ENCODE measurements at regions not wholly inside any gene's neighbourhood (a gene's known extent, or its start where the extent isn't known, plus 50 kb on each side); places are given as distances from the start of the nearest gene placed in this dataset.

DNA sequence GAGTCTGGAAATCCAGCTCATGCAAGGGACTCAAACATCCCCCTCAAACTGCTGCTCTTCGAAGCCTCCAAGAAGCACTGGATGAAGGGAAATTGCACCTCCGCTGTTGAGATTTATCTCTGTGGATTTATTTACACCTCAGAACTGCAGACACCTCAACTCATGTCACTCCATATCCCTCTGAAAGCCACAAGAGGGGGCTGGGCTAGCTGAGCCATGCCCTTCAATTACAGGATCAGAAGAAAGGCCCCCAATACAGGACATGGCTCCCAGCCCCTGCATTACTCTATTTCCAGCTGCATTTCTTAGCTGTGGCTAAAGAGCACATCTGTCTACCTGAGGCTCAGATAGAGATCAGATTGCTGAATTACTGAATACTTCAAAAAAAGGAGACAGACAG lies 103.1 kb upstream of the DYNLRB2 start:
- Histone ChIP-seq H3K4me3 (no peak overlapping the region), H3K27me3 (no peaks in the 10 kb centered on the region), H3K9me3 (no peaks in the 10 kb centered on the region), H3K4me1 (no peaks in the 10 kb centered on the region), H3K36me3 (no peaks in the 10 kb centered on the region), H3K27ac (no peak overlapping the region)
- intact Hi-C loops (cut with DNase I), result no loop called here
- TF ChIP-seq POLR2AphosphoS5 (IDR thresholded peaks at IDR 0.05) (no peak), EP300 (IDR thresholded peaks at IDR 0.05) (no peak), POLR2A (IDR thresholded peaks at IDR 0.05) (no peak)
- TF ChIP-seq, protein P1, sequence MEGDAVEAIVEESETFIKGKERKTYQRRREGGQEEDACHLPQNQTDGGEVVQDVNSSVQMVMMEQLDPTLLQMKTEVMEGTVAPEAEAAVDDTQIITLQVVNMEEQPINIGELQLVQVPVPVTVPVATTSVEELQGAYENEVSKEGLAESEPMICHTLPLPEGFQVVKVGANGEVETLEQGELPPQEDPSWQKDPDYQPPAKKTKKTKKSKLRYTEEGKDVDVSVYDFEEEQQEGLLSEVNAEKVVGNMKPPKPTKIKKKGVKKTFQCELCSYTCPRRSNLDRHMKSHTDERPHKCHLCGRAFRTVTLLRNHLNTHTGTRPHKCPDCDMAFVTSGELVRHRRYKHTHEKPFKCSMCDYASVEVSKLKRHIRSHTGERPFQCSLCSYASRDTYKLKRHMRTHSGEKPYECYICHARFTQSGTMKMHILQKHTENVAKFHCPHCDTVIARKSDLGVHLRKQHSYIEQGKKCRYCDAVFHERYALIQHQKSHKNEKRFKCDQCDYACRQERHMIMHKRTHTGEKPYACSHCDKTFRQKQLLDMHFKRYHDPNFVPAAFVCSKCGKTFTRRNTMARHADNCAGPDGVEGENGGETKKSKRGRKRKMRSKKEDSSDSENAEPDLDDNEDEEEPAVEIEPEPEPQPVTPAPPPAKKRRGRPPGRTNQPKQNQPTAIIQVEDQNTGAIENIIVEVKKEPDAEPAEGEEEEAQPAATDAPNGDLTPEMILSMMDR (IDR thresholded peaks at IDR 0.05), result no peak
- 86 to 93% methylated on average over 2 of the region's 2 CpGs for WGBS, 2 donors
- no peak for DNase-seq

DNA sequence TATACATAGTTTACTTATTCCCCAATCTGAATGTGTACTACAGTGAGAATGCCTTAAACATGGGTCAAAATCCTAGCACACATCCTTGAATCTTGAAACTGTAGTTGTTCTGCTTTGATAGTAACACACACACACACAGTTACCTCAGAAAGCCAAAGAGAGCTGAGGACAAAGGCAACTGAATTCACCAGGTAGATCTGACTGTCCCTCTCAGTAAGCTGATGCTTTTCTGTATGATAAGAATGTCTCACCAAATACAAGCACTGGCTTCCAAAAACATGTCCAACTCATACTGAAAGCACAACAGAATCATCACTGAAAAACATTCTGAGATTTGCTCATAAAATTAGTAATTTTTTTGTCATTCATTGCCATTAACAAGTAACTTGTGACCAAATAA lies 104.3 kb upstream of the DYNLRB2 start:
- Histone ChIP-seq H3K9me3 (no peaks in the 10 kb centered on the region), H3K27ac (no peak overlapping the region), H3K36me3 (no peaks in the 10 kb centered on the region), H3K4me1 (no peaks in the 10 kb centered on the region), H3K4me3 (no peak overlapping the region), H3K27me3 (no peaks in the 10 kb centered on the region)
- intact Hi-C loops (cut with DNase I), result no loop called here
- TF ChIP-seq, protein P1 (IDR thresholded peaks at IDR 0.05), result no peak
- TF ChIP-seq EP300 (IDR thresholded peaks at IDR 0.05) (no peak), POLR2A (IDR thresholded peaks at IDR 0.05) (no peak), POLR2AphosphoS5 (IDR thresholded peaks at IDR 0.05) (no peak)
- DNase-seq, result no peak

DNA sequence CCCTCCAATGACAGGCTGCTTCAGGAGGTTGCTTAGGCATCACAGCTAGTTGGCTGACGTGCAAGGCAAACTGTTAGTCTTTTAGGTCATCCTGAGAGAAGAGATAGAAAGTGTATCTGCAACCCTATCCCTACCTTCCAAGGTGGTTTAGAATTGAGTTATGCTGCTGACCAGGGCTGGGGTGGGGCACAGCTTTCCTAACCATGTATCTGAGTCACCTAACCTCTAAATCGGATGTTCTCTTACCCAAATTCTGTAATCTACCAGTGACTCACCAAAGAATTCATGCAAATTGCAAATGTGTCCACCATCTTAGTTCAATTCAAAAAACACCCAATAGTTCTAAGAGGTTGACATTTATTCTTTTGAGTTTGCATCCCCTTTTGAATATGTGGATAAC lies 107.2 kb upstream of the DYNLRB2 start:
- TF ChIP-seq, protein P1 (IDR thresholded peaks at IDR 0.05), result no peak
- no peak for TF ChIP-seq POLR2AphosphoS5 (IDR thresholded peaks at IDR 0.05)
- no peaks in the 10 kb centered on the region for H3K27me3 ChIP-seq
- no peak for DNase-seq
- intact Hi-C loops (cut with DNase I), result no loop called here
- peaks cover 0 to 4% (median 0%) of the 10 kb centered on the region in 4 donors for H3K9me3 ChIP-seq
- 78 to 87% methylated on average over 2 of the region's 2 CpGs for WGBS, 2 donors
- no peak overlapping the region for H3K27ac ChIP-seq
- H3K4me1 ChIP-seq, result no peaks in the 10 kb centered on the region
- H3K4me3 ChIP-seq, result no peak overlapping the region
- no peaks in the 10 kb centered on the region for H3K36me3 ChIP-seq

DNA sequence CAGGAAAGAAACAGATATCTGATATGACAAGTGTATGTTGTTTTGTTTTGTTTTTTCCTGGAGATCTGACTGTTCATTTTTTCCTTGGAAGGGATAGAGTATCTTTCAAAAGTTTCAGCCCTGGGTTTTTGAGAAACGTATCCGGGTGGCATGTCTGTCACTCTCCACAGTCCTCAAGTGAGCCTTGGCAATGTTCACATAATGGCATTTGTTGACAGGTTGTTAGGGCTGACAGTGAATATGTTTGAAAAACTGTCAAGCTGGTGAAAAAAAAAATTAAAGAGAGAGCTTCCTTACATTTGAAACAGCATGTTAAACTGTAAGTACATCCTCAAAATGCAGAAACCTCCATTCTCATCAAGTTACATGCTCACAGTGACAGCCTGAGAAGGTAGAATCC lies 113.0 kb upstream of the DYNLRB2 start:
- TF ChIP-seq, protein P1 (IDR thresholded peaks at IDR 0.05), result no peak
- TF ChIP-seq POLR2AphosphoS5 (IDR thresholded peaks at IDR 0.05) (no peak), EP300 (IDR thresholded peaks at IDR 0.05) (no peak), POLR2A (IDR thresholded peaks at IDR 0.05) (no peak)
- peaks cover 0 to 4% (median 0%) of the 10 kb centered on the region in 4 donors for H3K9me3 ChIP-seq
- no peaks in the 10 kb centered on the region for H3K36me3 ChIP-seq
- no peak overlapping the region for H3K4me3 ChIP-seq
- no peak for DNase-seq
- no peaks in the 10 kb centered on the region for H3K27me3 ChIP-seq
- intact Hi-C loops (cut with DNase I), result no loop called here
- H3K27ac ChIP-seq, result no peak overlapping the region
- 86 to 87% methylated on average over 2 of the region's 2 CpGs for WGBS, 2 donors
- no peaks in the 10 kb centered on the region for H3K4me1 ChIP-seq

DNA sequence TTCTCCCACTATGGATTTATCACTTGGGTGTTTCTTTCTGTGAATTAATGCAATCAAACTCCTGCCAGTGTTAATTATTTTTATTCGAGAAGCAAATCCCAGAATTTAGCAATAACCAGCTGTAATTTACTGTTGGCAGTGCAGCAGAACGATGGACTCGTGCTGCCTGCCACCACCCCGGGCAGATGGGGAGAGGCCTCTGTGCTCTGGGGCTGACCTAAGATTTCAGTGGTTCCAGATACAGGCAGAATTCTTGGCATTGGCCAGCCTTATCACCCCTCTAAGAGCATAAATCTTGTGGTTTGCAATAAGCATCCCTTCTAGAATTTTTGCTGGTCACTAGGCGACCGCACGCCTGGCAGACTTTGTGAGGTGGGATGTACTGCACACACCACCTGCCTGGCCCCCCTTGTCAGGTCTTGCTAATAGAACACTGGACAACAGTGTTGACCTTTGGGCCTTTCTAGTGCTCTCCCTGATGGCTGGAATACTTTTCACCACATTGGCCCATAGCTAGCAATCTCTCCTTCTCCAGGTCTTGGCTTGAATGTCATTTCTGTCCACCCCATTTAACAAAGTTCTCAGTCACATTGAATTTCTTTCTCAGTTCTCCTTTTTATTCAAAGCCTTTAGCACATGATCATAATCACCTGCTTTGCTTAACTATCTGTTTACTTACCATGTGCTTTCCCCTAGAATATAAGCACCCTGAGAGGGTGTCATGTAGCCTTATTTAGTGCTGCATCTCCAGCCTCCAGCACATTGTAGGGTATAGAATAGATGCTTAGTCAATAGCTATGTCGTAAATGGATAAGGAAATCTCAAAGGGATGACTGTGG lies 122.1 kb upstream of the DYNLRB2 start:
- Histone ChIP-seq H3K4me1 (no peaks in the 10 kb centered on the region), H3K27me3 (no peaks in the 10 kb centered on the region), H3K36me3 (no peaks in the 10 kb centered on the region), H3K27ac (no peak overlapping the region), H3K9me3 (no peaks in the 10 kb centered on the region), H3K4me3 (no peak overlapping the region)
- 90% methylated on average over 8 of the region's 8 CpGs for WGBS, 2 donors
- DNase-seq, result no peak
- intact Hi-C loops (cut with DNase I), result no loop called here
- TF ChIP-seq POLR2A (IDR thresholded peaks at IDR 0.05) (no peak), EP300 (IDR thresholded peaks at IDR 0.05) (no peak), POLR2AphosphoS5 (IDR thresholded peaks at IDR 0.05) (no peak)
- TF ChIP-seq, protein P1 (IDR thresholded peaks at IDR 0.05), result no peak
